ENCODE measurements at regions not wholly inside any gene's neighbourhood (a gene's known extent, or its start where the extent isn't known, plus 50 kb on each side); places are given as distances from the start of the nearest gene placed in this dataset.
"Not testable (repeated sequence)": the region's sequence is repeated elsewhere in the genome, so short reads cannot be mapped to it uniquely, and the experiment has no call there.

GRCh38 chr3:39558775-39559306 is 91.4 kb downstream of the MOBP start:
- DNase-seq = no peak

GRCh38 chr3:39559543-39559942 is 92.1 kb downstream of the MOBP start:
- DNase-seq = no peak

- DNase-seq = no peak
Observed at GRCh38 chr3:39568508-39568907, 101.0 kb downstream of the MOBP start.

- no peak for DNase-seq
Observed at GRCh38 chr3:39569095-39569494, 101.6 kb downstream of the MOBP start.

GRCh38 chr3:39573392-39573791 is 105.9 kb downstream of the MOBP start:
- DNase-seq = no peak

- DNase-seq = no peak
Observed at GRCh38 chr3:39577541-39577940, 110.1 kb downstream of the MOBP start.

- not testable (repeated sequence) for DNase-seq
Observed at GRCh38 chr3:39586215-39586614, 118.7 kb downstream of the MOBP start.

GRCh38 chr3:39587113-39587512 is 119.6 kb downstream of the MOBP start:
- no peak for DNase-seq

- DNase-seq = no peak
Observed at GRCh38 chr3:39590806-39591205, 123.3 kb downstream of the MOBP start.

- no peak for DNase-seq
Observed at GRCh38 chr3:39592311-39593050, 125.0 kb downstream of the MOBP start.

- no peak for DNase-seq
Observed at GRCh38 chr3:39593341-39593740, 125.9 kb downstream of the MOBP start.

GRCh38 chr3:39601241-39601640 is 133.8 kb downstream of the MOBP start:
- DNase-seq = no peak

- no peak for DNase-seq
Observed at GRCh38 chr3:39605837-39606236, 138.4 kb downstream of the MOBP start.

- no peak for DNase-seq
Observed at GRCh38 chr3:39626198-39626597, 158.7 kb downstream of the MOBP start.

GRCh38 chr3:39631136-39631535 is 163.7 kb downstream of the MOBP start:
- no peak for DNase-seq

- peak in 1 of 3 donors; percentile 1 for DNase-seq
Observed at GRCh38 chr3:39637807-39638206, 170.3 kb downstream of the MOBP start.

GRCh38 chr3:39638301-39638700 is 170.8 kb downstream of the MOBP start:
- no peak for DNase-seq

GRCh38 chr3:39639344-39640236 is 169.8 kb upstream of the MYRIP start:
- DNase-seq = peak in 1 of 3 donors; percentile 82

- no peak for DNase-seq
Observed at GRCh38 chr3:39641274-39641673, 168.1 kb upstream of the MYRIP start.

- DNase-seq = peak in 1 of 3 donors; percentile 50
Observed at GRCh38 chr3:39644176-39644575, 165.2 kb upstream of the MYRIP start.

- DNase-seq = not testable (repeated sequence)
Observed at GRCh38 chr3:39651256-39651655, 158.2 kb upstream of the MYRIP start.

- no peak for DNase-seq
Observed at GRCh38 chr3:39651993-39652739, 157.2 kb upstream of the MYRIP start.
